ENCODE measurements at regions not wholly inside any gene's neighbourhood (a gene's known extent, or its start where the extent isn't known, plus 50 kb on each side); places are given as distances from the start of the nearest gene placed in this dataset.

DNA sequence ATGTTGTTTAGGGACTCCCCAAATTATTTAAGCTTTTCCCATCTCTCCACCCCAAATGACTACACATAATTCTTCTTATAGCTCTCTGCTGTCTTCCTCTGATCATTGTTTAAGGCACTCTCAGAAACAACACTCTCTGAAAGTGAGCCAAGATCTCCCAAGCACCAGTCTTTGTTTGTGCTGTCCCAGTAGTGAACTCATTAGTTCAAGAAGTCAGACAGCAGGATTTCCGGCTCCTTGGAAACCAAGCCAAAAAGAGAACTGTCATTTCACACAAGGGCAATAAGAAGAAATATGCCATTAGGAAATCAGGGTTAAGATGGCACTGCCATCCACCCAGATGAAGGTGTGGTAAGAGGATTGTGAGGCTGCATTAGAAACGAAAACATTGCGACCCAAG is 83.1 kb downstream of the FZD1 start:
- no peak for TF ChIP-seq EGR1 (IDR thresholded peaks at IDR 0.05; ENCODE audit: low read depth)
- TF ChIP-seq EZH2 (IDR thresholded peaks at IDR 0.05): no peak
- no peak for TF ChIP-seq POLR2AphosphoS5 (IDR thresholded peaks at IDR 0.05; ENCODE audit: low read depth, low read length)
- intact Hi-C loops (cut with micrococcal nuclease): no loop called here
- ChIA-PET RAD21 (ENCODE audit: low non-redundant PET in 1 of 2, low total read pairs in 2 of 2, uncharacterized antibody in 2 of 2, unreplicated experiment in 2 of 2) (no interaction called here), POLR2A (no interaction called here), CTCF (no interaction called here)
- no peak overlapping the region for H3K4me2 ChIP-seq (ENCODE audit: low read length)
- no peak overlapping the region for H3K27ac ChIP-seq (ENCODE audit: low read depth, low read length)
- H4K20me1 ChIP-seq (ENCODE audit: insufficient read depth): no peaks in the 10 kb centered on the region
- H3K4me3 ChIP-seq (replicated peaks in 1 of 2; ENCODE audit: low read depth in 1 of 2, low read length in 2 of 2): no peak overlapping the region
- H3K4me1 ChIP-seq (ENCODE audit: control insufficient read depth in 1 of 2, insufficient read depth in 2 of 2, low read length in 2 of 2): no peaks in the 10 kb centered on the region
- no peak overlapping the region for H2AFZ ChIP-seq (ENCODE audit: low read depth, low read length, poor library complexity, severe bottlenecking)
- H3K79me2 ChIP-seq (ENCODE audit: insufficient read depth, low read length): no peaks in the 10 kb centered on the region
- no peak overlapping the region for H3K9ac ChIP-seq (ENCODE audit: low read length)
- BruUV-seq (replicated peaks): no TSS peak
- peaks cover 54% of the 10 kb centered on the region for H3K27me3 ChIP-seq (ENCODE audit: insufficient read depth, low read length)
- H3K36me3 ChIP-seq (ENCODE audit: control insufficient read depth in 1 of 2, insufficient read depth in 2 of 2, low read length in 2 of 2): no peaks in the 10 kb centered on the region
- ATAC-seq: no peak
- DNase-seq (ENCODE audit: low read depth, low spot score): no peak
- no peaks in the 10 kb centered on the region for H3K9me3 ChIP-seq (ENCODE audit: control insufficient read depth in 1 of 2, insufficient read depth in 1 of 2, low read depth in 1 of 2, low read length in 2 of 2)
- no peaks in the 10 kb centered on the region for H3K9me2 ChIP-seq (ENCODE audit: insufficient read depth)

DNA sequence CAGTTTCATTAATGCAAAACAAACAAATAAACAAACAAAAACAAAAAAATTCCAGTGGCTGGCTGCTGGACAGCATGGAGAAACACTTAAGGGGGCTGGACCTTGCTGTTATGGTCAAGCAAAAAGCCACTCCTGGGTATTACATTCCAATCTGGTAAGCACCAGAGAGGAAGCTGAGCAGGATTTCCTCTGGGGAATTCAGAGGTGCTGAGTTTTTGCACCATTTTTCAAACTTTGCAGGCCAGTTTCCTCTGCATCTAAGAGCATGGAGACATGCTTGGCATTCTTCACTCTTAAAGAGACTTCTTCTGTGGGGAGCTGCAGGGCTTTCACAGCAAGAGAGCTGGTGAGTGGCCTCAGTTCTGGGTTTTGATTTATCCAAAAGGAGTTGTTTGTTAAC is 84.5 kb downstream of the FZD1 start:
- H2AFZ ChIP-seq (ENCODE audit: low read depth, low read length, poor library complexity, severe bottlenecking): no peak overlapping the region
- no peak overlapping the region for H3K4me3 ChIP-seq (replicated peaks in 1 of 2; ENCODE audit: low read depth in 1 of 2, low read length in 2 of 2)
- TF ChIP-seq CBX3 (IDR thresholded peaks at IDR 0.05; ENCODE audit: low read depth) (no peak), CEBPB (IDR thresholded peaks at IDR 0.05; ENCODE audit: low read depth) (no peak), RAD21 (IDR thresholded peaks at IDR 0.05; ENCODE audit: low read depth) (no peak), JUND (IDR thresholded peaks at IDR 0.05) (no peak), EZH2phosphoT487 (IDR thresholded peaks at IDR 0.05; ENCODE audit: borderline replicate concordance) (no peak), EGR1 (IDR thresholded peaks at IDR 0.05; ENCODE audit: low read depth) (no peak), POLR2A (IDR thresholded peaks at IDR 0.05; ENCODE audit: borderline replicate concordance, extremely low read depth, insufficient read depth, insufficient read length) (no peak), ZBTB33 (IDR thresholded peaks at IDR 0.05; ENCODE audit: extremely low read depth, insufficient replicate concordance, low read length) (no peak), POLR2AphosphoS5 (IDR thresholded peaks at IDR 0.05; ENCODE audit: low read depth, low read length) (no peak), ZNF274 (IDR thresholded peaks at IDR 0.05; ENCODE audit: low read depth, low read length) (no peak), CTCF (IDR thresholded peaks at IDR 0.05 in 2 of 3, conservative IDR thresholded peaks at IDR 0.05 in 1 of 3; ENCODE audit: borderline replicate concordance in 1 of 3, insufficient read depth in 1 of 3, low read depth in 2 of 3, low read length in 2 of 3) (no peak), FOSL1 (IDR thresholded peaks at IDR 0.05; ENCODE audit: low read depth) (no peak), SIN3A (IDR thresholded peaks at IDR 0.05; ENCODE audit: low read depth) (no peak), ZFX (IDR thresholded peaks at IDR 0.05) (no peak), ELF1 (IDR thresholded peaks at IDR 0.05; ENCODE audit: borderline replicate concordance, low read depth) (no peak), EZH2 (IDR thresholded peaks at IDR 0.05) (no peak)
- TF ChIP-seq, protein P1, sequence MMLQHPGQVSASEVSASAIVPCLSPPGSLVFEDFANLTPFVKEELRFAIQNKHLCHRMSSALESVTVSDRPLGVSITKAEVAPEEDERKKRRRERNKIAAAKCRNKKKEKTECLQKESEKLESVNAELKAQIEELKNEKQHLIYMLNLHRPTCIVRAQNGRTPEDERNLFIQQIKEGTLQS (IDR thresholded peaks at IDR 0.05): no peak
- H3K9me2 ChIP-seq (ENCODE audit: insufficient read depth): no peaks in the 10 kb centered on the region
- CTCF ChIA-PET: no interaction called here
- H3K4me1 ChIP-seq (ENCODE audit: control insufficient read depth in 1 of 2, insufficient read depth in 2 of 2, low read length in 2 of 2): no peaks in the 10 kb centered on the region
- H3K4me2 ChIP-seq (ENCODE audit: low read length): no peak overlapping the region
- DNase-seq (ENCODE audit: low read depth, low spot score) (no peak), ATAC-seq (no peak)
- POLR2A ChIA-PET: no interaction called here
- H3K79me2 ChIP-seq (ENCODE audit: insufficient read depth, low read length): no peaks in the 10 kb centered on the region
- H3K36me3 ChIP-seq (ENCODE audit: control insufficient read depth in 1 of 2, insufficient read depth in 2 of 2, low read length in 2 of 2): no peaks in the 10 kb centered on the region
- intact Hi-C loops (cut with micrococcal nuclease): no loop called here
- no TSS peak for BruUV-seq (replicated peaks)
- H4K20me1 ChIP-seq (ENCODE audit: insufficient read depth): no peaks in the 10 kb centered on the region
- H3K27ac ChIP-seq (ENCODE audit: low read depth, low read length): no peak overlapping the region
- RAD21 ChIA-PET (ENCODE audit: low non-redundant PET in 1 of 2, low total read pairs in 2 of 2, uncharacterized antibody in 2 of 2, unreplicated experiment in 2 of 2): no interaction called here
- H3K9ac ChIP-seq (ENCODE audit: low read length): no peak overlapping the region
- H3K9me3 ChIP-seq (ENCODE audit: control insufficient read depth in 1 of 2, insufficient read depth in 1 of 2, low read depth in 1 of 2, low read length in 2 of 2): no peaks in the 10 kb centered on the region
- peaks cover 46% of the 10 kb centered on the region for H3K27me3 ChIP-seq (ENCODE audit: insufficient read depth, low read length)
